HG03103 (cell line): ENCODE measurements at regions not wholly inside any gene's neighbourhood (a gene's known extent, or its start where the extent isn't known, plus 50 kb on each side); places are given as distances from the start of the nearest gene placed in this dataset.

ENCODE experiments used
- ATAC-seq: cut with Tn5 transposase; IDR thresholded peaks from one replicate; pipeline ENCODE4 v1.9.1; 2021; ENCODE audit warnings: low read depth; ENCODE audit not compliant: unreplicated experiment

GRCh38 chr1:119298687-119299303 is 69.8 kb upstream of the HAO2 start:
- ATAC-seq = no peak

- ATAC-seq = no peak
Observed at GRCh38 chr1:119302011-119302410, 66.6 kb upstream of the HAO2 start.

GRCh38 chr1:119308130-119308700 is 60.4 kb upstream of the HAO2 start:
- ATAC-seq = no peak

GRCh38 chr1:119308806-119309205 is 59.8 kb upstream of the HAO2 start:
- no peak for ATAC-seq

GRCh38 chr1:119310301-119310700 is 58.3 kb upstream of the HAO2 start:
- no peak for ATAC-seq

- no peak for ATAC-seq
Observed at GRCh38 chr1:119312500-119312899, 56.1 kb upstream of the HAO2 start.

GRCh38 chr1:119314001-119314796 is 54.4 kb upstream of the HAO2 start:
- ATAC-seq = no peak

GRCh38 chr1:119316870-119317416 is 51.6 kb upstream of the HAO2 start:
- no peak for ATAC-seq

GRCh38 chr1:119318466-119319309 is 49.9 kb upstream of the HAO2 start:
- peak; percentile 62 for ATAC-seq
